RWPE1 (cell line): ENCODE measurements at regions not wholly inside any gene's neighbourhood (a gene's known extent, or its start where the extent isn't known, plus 50 kb on each side); places are given as distances from the start of the nearest gene placed in this dataset.

ENCODE experiments used
- CTCF ChIA-PET: fragments of 350-600 bp; sonication (Branson Sonifier 250); formaldehyde crosslinking; extraction: SDS; loops from one replicate; lab custom pipeline; 2021; lab: Yijun Ruan, JAX
- POLR2A ChIA-PET: fragments of 400-600 bp; formaldehyde crosslinking; extraction: SDS; loops from one replicate; lab custom pipeline; 2020; ENCODE audit warnings: antibody characterized with exemption; ENCODE audit not compliant: low non-redundant PET; lab: Yijun Ruan, JAX
- DNase-seq: peaks from one replicate; pipeline ENCODE4 v3.0.0; 2012; ENCODE audit warnings: low spot score
- H3K27ac ChIP-seq: fragments of 450-650 bp; 2 replicates; pipeline ENCODE4 v1.5.1; 2017
- TF ChIP-seq, protein P1 (sequence below): fragments of 450-650 bp; conservative IDR thresholded peaks from 2 replicates; pipeline ENCODE4 v1.5.1; 2017; ENCODE audit warnings: low read depth, mild to moderate bottlenecking

DNA sequence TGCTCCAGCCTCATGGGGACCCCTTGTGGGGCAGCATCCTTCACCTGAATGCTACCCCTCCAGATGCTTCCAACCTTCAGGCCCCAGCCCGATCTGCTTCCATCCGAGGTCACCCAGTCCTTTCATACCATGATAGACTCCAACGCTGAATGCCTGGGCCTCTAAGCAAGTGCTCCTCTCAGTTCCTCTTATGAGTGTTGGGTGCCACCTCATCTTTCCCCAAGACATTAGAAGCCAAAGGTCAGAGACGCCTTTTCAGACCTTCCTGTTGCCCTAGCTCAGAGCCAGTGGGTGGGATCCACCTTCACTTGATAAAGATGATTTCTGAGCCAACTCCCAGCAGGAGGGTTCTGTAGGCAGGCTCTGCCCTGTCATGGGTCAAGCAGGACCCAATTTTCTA is 174.5 kb upstream of the MGAT5 start:
- H3K27ac ChIP-seq: no peak overlapping the region
- TF ChIP-seq, protein P1, sequence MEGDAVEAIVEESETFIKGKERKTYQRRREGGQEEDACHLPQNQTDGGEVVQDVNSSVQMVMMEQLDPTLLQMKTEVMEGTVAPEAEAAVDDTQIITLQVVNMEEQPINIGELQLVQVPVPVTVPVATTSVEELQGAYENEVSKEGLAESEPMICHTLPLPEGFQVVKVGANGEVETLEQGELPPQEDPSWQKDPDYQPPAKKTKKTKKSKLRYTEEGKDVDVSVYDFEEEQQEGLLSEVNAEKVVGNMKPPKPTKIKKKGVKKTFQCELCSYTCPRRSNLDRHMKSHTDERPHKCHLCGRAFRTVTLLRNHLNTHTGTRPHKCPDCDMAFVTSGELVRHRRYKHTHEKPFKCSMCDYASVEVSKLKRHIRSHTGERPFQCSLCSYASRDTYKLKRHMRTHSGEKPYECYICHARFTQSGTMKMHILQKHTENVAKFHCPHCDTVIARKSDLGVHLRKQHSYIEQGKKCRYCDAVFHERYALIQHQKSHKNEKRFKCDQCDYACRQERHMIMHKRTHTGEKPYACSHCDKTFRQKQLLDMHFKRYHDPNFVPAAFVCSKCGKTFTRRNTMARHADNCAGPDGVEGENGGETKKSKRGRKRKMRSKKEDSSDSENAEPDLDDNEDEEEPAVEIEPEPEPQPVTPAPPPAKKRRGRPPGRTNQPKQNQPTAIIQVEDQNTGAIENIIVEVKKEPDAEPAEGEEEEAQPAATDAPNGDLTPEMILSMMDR: no peak
- ChIA-PET CTCF (no interaction called here), POLR2A (no interaction called here)
- no peak for DNase-seq

DNA sequence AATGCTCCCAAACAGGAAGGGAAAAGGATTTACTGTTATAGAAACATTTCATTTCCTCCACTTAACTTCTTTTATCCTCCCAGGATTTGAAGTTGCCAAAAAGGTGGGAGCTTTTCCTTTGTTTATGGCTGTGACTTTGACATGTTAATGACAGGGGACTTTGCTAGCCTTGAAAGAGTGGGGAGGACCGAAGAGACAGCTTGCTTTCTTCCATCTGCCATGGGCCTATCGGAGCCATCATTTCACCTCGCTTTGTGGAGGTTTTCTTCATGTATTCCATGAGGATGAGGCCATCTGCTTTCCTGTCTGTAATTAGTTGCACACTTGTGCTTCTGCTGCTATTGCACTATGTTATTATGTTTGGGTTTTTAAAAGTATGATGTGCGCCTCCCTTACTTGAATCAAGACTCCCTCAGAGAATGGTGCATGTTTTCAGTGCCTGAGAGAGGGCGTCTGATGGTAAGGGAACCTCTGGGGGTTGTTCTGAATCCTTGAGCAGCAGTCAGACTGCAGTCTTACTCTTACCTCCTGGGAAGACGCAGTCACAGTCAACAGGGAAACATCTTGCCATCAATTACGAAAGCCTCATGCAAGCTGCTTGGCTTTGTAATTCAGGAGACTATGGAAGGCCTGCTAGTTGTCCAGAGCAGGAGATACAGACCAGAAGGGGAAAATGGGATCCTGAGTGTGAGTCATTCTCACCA is 173.3 kb upstream of the MGAT5 start:
- CTCF ChIA-PET: no interaction called here

DNA sequence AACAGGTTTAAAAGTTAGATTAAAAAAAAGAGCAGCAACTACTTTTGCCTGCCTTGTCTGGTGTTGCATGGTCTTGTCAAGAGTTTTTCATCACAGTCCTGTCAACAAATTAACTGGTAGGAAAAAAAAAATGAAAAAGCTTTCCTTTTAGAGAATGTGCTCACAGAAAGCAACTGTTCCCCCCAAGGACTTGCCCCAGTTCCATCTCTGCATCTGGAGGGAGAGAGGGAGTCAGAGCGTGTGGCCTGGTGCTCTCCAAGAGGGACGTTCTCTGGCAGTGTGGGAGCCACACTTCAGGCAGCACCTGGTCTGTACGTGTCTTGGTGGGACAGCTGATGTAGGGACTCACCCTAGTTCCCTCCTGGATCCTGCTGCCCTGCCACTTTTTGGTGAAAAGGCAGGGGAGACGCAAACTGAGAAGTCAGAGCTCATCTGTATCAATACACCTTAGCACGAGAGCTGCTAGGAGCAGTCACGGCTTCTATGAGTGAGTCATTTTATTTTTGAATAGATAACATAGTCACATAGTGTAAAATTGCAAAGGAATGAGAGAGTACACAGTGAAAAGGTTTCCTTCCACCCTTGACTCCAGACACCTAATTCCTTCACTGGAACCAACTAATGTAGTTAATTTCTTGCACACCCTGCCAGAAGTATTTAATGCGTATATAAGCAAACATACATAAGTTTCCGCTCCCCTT is 172.5 kb upstream of the MGAT5 start:
- POLR2A ChIA-PET: no interaction called here
- TF ChIP-seq, protein P1: no peak
- no peak for DNase-seq
- H3K27ac ChIP-seq: no peak overlapping the region
- CTCF ChIA-PET: no interaction called here

More for the DNA sequence above, 173.3 kb upstream of the MGAT5 start:
- DNase-seq: no peak
- no peak overlapping the region for H3K27ac ChIP-seq
- TF ChIP-seq, protein P1: no peak
- POLR2A ChIA-PET: no interaction called here

DNA sequence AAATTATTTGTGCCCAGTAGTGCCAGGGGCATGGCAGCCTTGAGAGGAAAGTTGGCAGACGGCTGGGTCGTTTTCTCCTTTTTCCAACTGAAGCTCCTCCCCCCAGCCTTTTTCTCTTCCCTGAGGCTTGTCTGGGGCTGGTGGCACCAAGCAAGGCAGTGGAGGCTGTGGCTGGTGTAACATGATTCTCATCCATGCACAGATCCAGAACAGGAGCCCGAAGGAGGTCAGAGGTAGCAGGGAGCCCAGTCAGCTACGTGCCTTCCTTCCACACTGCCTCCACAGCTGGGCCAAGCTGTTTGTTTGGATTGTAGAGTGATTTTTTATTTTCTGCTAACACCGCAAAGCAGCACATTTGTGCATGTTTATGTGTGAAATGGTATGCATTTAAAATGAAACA is 170.3 kb upstream of the MGAT5 start:
- ChIA-PET CTCF (interaction anchor here (0.6 kb wide), 2 partner anchors 194 to 331 kb away, joined by 3 read pairs; no protein-coding TSS in a partner anchor), POLR2A (no interaction called here)
- H3K27ac ChIP-seq: no peak overlapping the region
- DNase-seq: no peak
- TF ChIP-seq, protein P1: no peak

DNA sequence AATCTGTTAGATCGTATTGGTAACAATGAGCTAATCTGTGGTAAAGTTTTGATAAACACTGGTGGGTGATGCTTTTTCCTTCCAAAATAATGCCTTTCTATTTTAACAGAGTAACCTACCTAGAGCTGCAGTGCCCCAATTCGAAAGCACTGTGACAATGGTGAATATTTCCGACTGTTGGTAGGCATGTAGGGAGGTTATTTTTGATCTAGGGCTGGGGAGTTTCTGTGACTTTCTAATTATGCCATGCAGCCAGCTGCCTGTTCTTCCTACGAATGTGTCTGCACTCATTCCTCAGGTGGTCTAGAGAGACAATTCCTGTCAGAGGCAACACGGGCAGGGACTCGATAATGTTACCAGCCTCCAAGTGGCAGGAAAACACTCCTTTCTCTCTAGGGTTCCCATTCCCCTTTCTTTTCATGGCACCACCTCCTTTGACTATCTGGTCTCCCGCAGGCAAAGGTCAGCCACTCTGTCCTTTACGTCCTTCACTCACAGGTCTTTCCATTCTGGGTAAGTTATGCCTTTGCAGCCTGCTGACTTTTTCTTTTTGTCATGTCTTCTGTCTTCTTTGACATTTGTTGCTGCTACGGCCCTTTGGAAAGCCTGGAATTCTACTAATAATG is 167.2 kb upstream of the MGAT5 start:
- no peak overlapping the region for H3K27ac ChIP-seq
- DNase-seq: no peak

DNA sequence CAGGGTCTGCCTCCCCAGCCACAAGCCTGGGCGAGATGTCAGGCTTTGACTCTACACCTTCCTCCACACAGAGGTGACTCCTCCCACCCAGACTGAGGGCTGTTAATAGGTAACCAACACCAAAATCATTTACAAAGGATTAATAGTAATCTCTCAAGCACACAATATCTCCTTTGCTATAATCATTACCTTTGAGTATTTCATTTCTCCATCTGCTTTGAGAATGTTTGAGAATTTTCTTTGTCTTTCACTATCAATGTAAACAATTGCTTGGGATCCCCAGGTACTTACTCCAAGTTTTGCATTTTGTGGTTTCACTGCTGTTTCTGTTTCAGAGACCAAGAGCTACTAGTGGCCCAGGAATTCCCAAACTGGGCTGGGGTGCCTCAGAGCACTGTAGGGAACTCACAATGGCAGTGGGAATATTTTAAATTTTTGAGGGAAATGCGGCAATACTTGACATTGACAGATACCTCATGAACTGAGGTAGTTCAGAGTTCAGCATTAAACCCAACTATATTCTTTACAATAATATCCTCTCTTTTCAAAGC is 166.4 kb upstream of the MGAT5 start:
- no peak overlapping the region for H3K27ac ChIP-seq
- TF ChIP-seq, protein P1: no peak
- POLR2A ChIA-PET: no interaction called here
- CTCF ChIA-PET: no interaction called here
- DNase-seq: no peak

More for the DNA sequence above, 167.2 kb upstream of the MGAT5 start:
- TF ChIP-seq, protein P1: no peak
- CTCF ChIA-PET: interaction anchor here (0.6 kb wide), 1 partner anchor 130 kb away, joined by 3 read pairs; no protein-coding TSS in a partner anchor
- POLR2A ChIA-PET: no interaction called here
